K562 (cell line): ENCODE measurements at regions not wholly inside any gene's neighbourhood (a gene's known extent, or its start where the extent isn't known, plus 50 kb on each side); places are given as distances from the start of the nearest gene placed in this dataset.

Source experiments
- ATAC-seq: fragments of 200-7000 bp; cut with Tn5 transposase; 3 replicates; pipeline ENCODE4 v1.9.1; 2020; ENCODE audit warnings: moderate library complexity
- BruUV-seq: library from RNA; stranded (reverse); fragments of 400-500 nt; replicated peaks from 2 replicates; lab custom pipeline; 2021; lab: Mats Ljungman, UMichigan
- CTCF ChIA-PET: fragments of 300-600 bp; formaldehyde crosslinking; extraction: SDS; loops from one replicate; lab custom pipeline; 2021; ENCODE audit warnings: low intra/inter-chr PET ratio; lab: Yijun Ruan, JAX
- POLR2A ChIA-PET: fragments of 300-600, 350-650 bp; sonication (Branson Sonifier 250); formaldehyde crosslinking; extraction: SDS; loops from one replicate; lab custom pipeline; 2021; ENCODE audit warnings: antibody characterized with exemption, inconsistent platforms; lab: Yijun Ruan, JAX
- DNase-seq, 4 experiments: peaks; one replicate each; pipeline versions ENCODE4 v3.0.0 to v3.0.0-alpha.2; 2011 to 2018; ENCODE audit warnings: low spot score in 3 of 4, mixed read lengths in 3 of 4; ENCODE audit errors: extremely low read depth in 1 of 4
- FAIRE-seq: peaks from 2 replicates; lab custom pipeline; 2011; peaks lifted over from hg19 to GRCh38; lab: Jason Lieb, UNC
- H2AFZ ChIP-seq: 2 replicates; pipeline ENCODE4 v1.6.0; 2011; ENCODE audit warnings: low read depth, low read length, control low read depth, inconsistent platforms
- H3K27ac ChIP-seq: fragments of 200-600 bp; 3 replicates; pipeline ENCODE4 v1.8.0; 2011; ENCODE audit warnings: low read depth, mild to moderate bottlenecking, control low read depth, inconsistent platforms, low read length, moderate library complexity, mixed read lengths; ENCODE audit errors: extremely low read depth
- H3K27me3 ChIP-seq, 2 experiments: fragments of 300-600 bp in 1 of 2; 2 replicates in 1 of 2; 3 replicates in 1 of 2; pipeline versions ENCODE4 v1.6.0 to v1.8.0; 2011; ENCODE audit warnings: inconsistent platforms in 2 of 2, low read length in 2 of 2, mild to moderate bottlenecking in 1 of 2, mixed read lengths in 1 of 2, moderate library complexity in 1 of 2; ENCODE audit not compliant: control insufficient read depth in 2 of 2, insufficient read depth in 2 of 2
- H3K36me3 ChIP-seq: fragments of 300-600 bp; 3 replicates; pipeline ENCODE4 v1.8.0; 2011; ENCODE audit warnings: mild to moderate bottlenecking, low read length, inconsistent platforms; ENCODE audit not compliant: control insufficient read depth, insufficient read depth
- H3K4me1 ChIP-seq, 2 experiments: fragments of 200-600 bp in 1 of 2; replicated peaks in 1 of 2; 2 replicates in 1 of 2; 3 replicates in 1 of 2; pipeline versions ENCODE4 v1.5.1 to v1.8.0; 2011; ENCODE audit warnings: inconsistent platforms in 2 of 2, low read length in 2 of 2, mild to moderate bottlenecking in 1 of 2, mixed read lengths in 1 of 2, moderate library complexity in 1 of 2; ENCODE audit not compliant: control insufficient read depth in 2 of 2, insufficient read depth in 2 of 2
- H3K4me2 ChIP-seq: 2 replicates; pipeline ENCODE4 v1.6.1; 2011; ENCODE audit warnings: low read length, control low read depth, inconsistent platforms, mixed read lengths; ENCODE audit not compliant: insufficient read depth
- H3K4me3 ChIP-seq: fragments of 200-600 bp; sonication (generic), shearing (Covaris generic); 2 replicates; pipeline ENCODE4 v1.5.1; 2016; ENCODE audit warnings: control low read depth, inconsistent platforms
- H3K79me2 ChIP-seq: fragments of 200-600 bp; 3 replicates; pipeline ENCODE4 v1.8.0; 2011; ENCODE audit warnings: low read length, inconsistent platforms; ENCODE audit not compliant: control insufficient read depth, insufficient read depth
- H3K9ac ChIP-seq, 2 experiments: 2 replicates each; pipeline versions ENCODE4 v1.6.0 to v1.6.1; 2011; ENCODE audit warnings: low read depth in 2 of 2, low read length in 2 of 2, control low read depth in 1 of 2, inconsistent platforms in 1 of 2, mild to moderate bottlenecking in 1 of 2, mixed read lengths in 1 of 2; ENCODE audit not compliant: insufficient read depth in 1 of 2
- H3K9me1 ChIP-seq: one replicate; pipeline ENCODE4 v1.6.0; 2011; ENCODE audit warnings: inconsistent platforms, mild to moderate bottlenecking, low read length, moderate library complexity; ENCODE audit not compliant: control insufficient read depth, insufficient read depth
- H3K9me3 ChIP-seq: replicated peaks from 2 replicates; pipeline ENCODE4 v1.5.1; 2011; ENCODE audit warnings: low read depth, low read length, inconsistent platforms; ENCODE audit not compliant: control insufficient read depth, insufficient read depth
- H4K20me1 ChIP-seq: replicated peaks from 2 replicates; pipeline ENCODE4 v1.6.1; 2011; ENCODE audit warnings: low read length, inconsistent platforms, mixed read lengths; ENCODE audit not compliant: control insufficient read depth, insufficient read depth
- DEAF1 ChIP-seq: fragments of 450-650 bp; formaldehyde crosslinking; IDR thresholded peaks from 2 replicates; pipeline ENCODE4 v1.4.0; 2020; ENCODE audit warnings: mild to moderate bottlenecking, moderate library complexity
- HDAC6 ChIP-seq: IDR thresholded peaks from 2 replicates; pipeline ENCODE4 v1.6.1; 2012; ENCODE audit warnings: low read depth, mild to moderate bottlenecking, control low read depth, inconsistent platforms, low read length, moderate library complexity
- HNRNPK ChIP-seq: fragments of 200-400 bp; formaldehyde crosslinking; IDR thresholded peaks from one replicate; pipeline ENCODE4 v1.6.1; 2018; ENCODE audit warnings: mild to moderate bottlenecking, low read depth, low read length; ENCODE audit not compliant: poor library complexity, severe bottlenecking
- KLF1 ChIP-seq: fragments of 450-650 bp; IDR thresholded peaks from 2 replicates; pipeline ENCODE4 v1.6.1; 2016; ENCODE audit warnings: missing genetic modification characterization, missing compliant biosample characterization
- KLF6 ChIP-seq: fragments of 250-450 bp; sonication (Bioruptor Pico); IDR thresholded peaks from 2 replicates; pipeline ENCODE4 v1.4.0; 2020; ENCODE audit warnings: mild to moderate bottlenecking, moderate library complexity, borderline replicate concordance
- MBD1 ChIP-seq: fragments of 250-450 bp; sonication (Bioruptor Pico); IDR thresholded peaks from 2 replicates; pipeline ENCODE4 v1.8.0; 2022; ENCODE audit warnings: inconsistent platforms
- NCOA2 ChIP-seq, 2 experiments: fragments of 450-650 bp; IDR thresholded peaks; 2 replicates each; pipeline ENCODE4 v1.6.1; 2018; ENCODE audit warnings: mild to moderate bottlenecking in 2 of 2, moderate library complexity in 1 of 2; ENCODE audit not compliant: partially characterized antibody in 2 of 2
- PML ChIP-seq: IDR thresholded peaks from 2 replicates; pipeline ENCODE4 v1.6.1; 2012; ENCODE audit warnings: low read length, inconsistent platforms
- SREBF1 ChIP-seq: fragments of 150-350 bp; IDR thresholded peaks from 2 replicates; pipeline ENCODE4 v1.6.1; 2014; ENCODE audit warnings: antibody characterized with exemption, low read depth, low read length, borderline replicate concordance
- ZNF584 ChIP-seq: fragments of 200-800 bp; sonication (Bioruptor generic); IDR thresholded peaks from 2 replicates; pipeline ENCODE4 v1.6.1; 2016; ENCODE audit warnings: low read depth, mild to moderate bottlenecking, missing genetic modification characterization, missing compliant biosample characterization
- ZNF644 ChIP-seq: fragments of 200-800 bp; sonication (Bioruptor generic); IDR thresholded peaks from 2 replicates; pipeline ENCODE4 v1.6.1; 2016; ENCODE audit warnings: low read depth, missing genetic modification characterization, missing compliant biosample characterization
- ZNF75A ChIP-seq: fragments of 450-650 bp; formaldehyde crosslinking; IDR thresholded peaks from 2 replicates; pipeline ENCODE4 v1.4.0; 2020; ENCODE audit warnings: mild to moderate bottlenecking
- WGBS: fragments of 100-300 bp; shearing (Covaris generic); methylation state at CpG from one replicate; pipeline ENCODE4 v1.1.6; 2016; ENCODE audit warnings: low coverage, mixed read lengths; ENCODE audit not compliant: insufficient coverage; ENCODE audit errors: missing lambda C conversion rate; 5-methylcytosine and 5-hydroxymethylcytosine counted together
- in situ Hi-C: fragments of 300-500 bp; cut with MboI; formaldehyde crosslinking; loops from 4 replicates; pipeline ENCODE4 v1.15.0; 2018; ENCODE audit warnings: inconsistent platforms, mixed read lengths
- intact Hi-C: fragments of 100-400 bp; cut with micrococcal nuclease; formaldehyde crosslinking; loops from 2 replicates; pipeline ENCODE4 v1.14.2; 2022
- TF ChIP-seq, protein P1 (sequence below): sonication (generic); formaldehyde crosslinking; IDR thresholded peaks from 2 replicates; pipeline ENCODE4 v1.8.0; 2023; ENCODE audit warnings: mild to moderate bottlenecking, missing genetic modification reagents
- TF ChIP-seq, protein P2 (sequence below): fragments of 250-450 bp; sonication (Bioruptor Pico); IDR thresholded peaks from 2 replicates; pipeline ENCODE4 v1.4.0; 2020; ENCODE audit warnings: mild to moderate bottlenecking, moderate library complexity

- Histone ChIP-seq H3K4me1 (no peaks in the 10 kb centered on the region), H3K9me1 (no peaks in the 10 kb centered on the region), H3K36me3 (no peaks in the 10 kb centered on the region), H2AFZ (no peak overlapping the region), H3K9ac (no peak overlapping the region), H3K27ac (no peak overlapping the region), H3K79me2 (no peaks in the 10 kb centered on the region), H4K20me1 (no peaks in the 10 kb centered on the region), H3K4me3 (no peak overlapping the region), H3K4me2 (no peak overlapping the region), H3K27me3 (no peaks in the 10 kb centered on the region), H3K9me3 (no peaks in the 10 kb centered on the region)
- FAIRE-seq: no peak
- WGBS: no CpG with 5 or more reads among the region's 1 CpG
- in situ Hi-C loops (no loop called here), intact Hi-C loops (no loop called here)
- ChIA-PET POLR2A (no interaction called here), CTCF (no interaction called here)
- no TSS peak for BruUV-seq
- no peak for DNase-seq
- no peak for ATAC-seq
- TF ChIP-seq, protein P1, sequence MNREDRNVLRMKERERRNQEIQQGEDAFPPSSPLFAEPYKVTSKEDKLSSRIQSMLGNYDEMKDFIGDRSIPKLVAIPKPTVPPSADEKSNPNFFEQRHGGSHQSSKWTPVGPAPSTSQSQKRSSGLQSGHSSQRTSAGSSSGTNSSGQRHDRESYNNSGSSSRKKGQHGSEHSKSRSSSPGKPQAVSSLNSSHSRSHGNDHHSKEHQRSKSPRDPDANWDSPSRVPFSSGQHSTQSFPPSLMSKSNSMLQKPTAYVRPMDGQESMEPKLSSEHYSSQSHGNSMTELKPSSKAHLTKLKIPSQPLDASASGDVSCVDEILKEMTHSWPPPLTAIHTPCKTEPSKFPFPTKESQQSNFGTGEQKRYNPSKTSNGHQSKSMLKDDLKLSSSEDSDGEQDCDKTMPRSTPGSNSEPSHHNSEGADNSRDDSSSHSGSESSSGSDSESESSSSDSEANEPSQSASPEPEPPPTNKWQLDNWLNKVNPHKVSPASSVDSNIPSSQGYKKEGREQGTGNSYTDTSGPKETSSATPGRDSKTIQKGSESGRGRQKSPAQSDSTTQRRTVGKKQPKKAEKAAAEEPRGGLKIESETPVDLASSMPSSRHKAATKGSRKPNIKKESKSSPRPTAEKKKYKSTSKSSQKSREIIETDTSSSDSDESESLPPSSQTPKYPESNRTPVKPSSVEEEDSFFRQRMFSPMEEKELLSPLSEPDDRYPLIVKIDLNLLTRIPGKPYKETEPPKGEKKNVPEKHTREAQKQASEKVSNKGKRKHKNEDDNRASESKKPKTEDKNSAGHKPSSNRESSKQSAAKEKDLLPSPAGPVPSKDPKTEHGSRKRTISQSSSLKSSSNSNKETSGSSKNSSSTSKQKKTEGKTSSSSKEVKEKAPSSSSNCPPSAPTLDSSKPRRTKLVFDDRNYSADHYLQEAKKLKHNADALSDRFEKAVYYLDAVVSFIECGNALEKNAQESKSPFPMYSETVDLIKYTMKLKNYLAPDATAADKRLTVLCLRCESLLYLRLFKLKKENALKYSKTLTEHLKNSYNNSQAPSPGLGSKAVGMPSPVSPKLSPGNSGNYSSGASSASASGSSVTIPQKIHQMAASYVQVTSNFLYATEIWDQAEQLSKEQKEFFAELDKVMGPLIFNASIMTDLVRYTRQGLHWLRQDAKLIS: no peak
- TF ChIP-seq KLF1 (tag): no peak
- TF ChIP-seq HNRNPK: no peak
- TF ChIP-seq ZNF644: no peak
- no peak for TF ChIP-seq MBD1 (CRISPR knock-in tag)
- TF ChIP-seq ZNF584 (CRISPR knock-in tag): no peak
- TF ChIP-seq NCOA2 (IDR thresholded peaks at IDR 0.05; ENCODE audit: partially characterized antibody in 2 of 2): no peak
- no peak for TF ChIP-seq ZNF75A (CRISPR knock-in tag)
- no peak for TF ChIP-seq SREBF1
- no peak for TF ChIP-seq HDAC6
- TF ChIP-seq, protein P2, sequence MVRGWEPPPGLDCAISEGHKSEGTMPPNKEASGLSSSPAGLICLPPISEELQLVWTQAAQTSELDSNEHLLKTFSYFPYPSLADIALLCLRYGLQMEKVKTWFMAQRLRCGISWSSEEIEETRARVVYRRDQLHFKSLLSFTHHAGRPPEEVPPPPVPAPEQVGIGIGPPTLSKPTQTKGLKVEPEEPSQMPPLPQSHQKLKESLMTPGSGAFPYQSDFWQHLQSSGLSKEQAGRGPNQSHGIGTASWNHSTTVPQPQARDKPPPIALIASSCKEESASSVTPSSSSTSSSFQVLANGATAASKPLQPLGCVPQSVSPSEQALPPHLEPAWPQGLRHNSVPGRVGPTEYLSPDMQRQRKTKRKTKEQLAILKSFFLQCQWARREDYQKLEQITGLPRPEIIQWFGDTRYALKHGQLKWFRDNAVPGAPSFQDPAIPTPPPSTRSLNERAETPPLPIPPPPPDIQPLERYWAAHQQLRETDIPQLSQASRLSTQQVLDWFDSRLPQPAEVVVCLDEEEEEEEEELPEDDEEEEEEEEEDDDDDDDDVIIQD: no peak
- no peak for TF ChIP-seq PML
- TF ChIP-seq DEAF1 (CRISPR knock-in tag): no peak
- no peak for TF ChIP-seq KLF6
Measured at GRCh38 chr11:121844016-121844415, 272.0 kb downstream of the BLID start.
